ENCODE measurements at regions not wholly inside any gene's neighbourhood (a gene's known extent, or its start where the extent isn't known, plus 50 kb on each side); places are given as distances from the start of the nearest gene placed in this dataset.
"Not testable (repeated sequence)": the region's sequence is repeated elsewhere in the genome, so short reads cannot be mapped to it uniquely, and the experiment has no call there.

- H3K36me3 Mint-ChIP-seq (ENCODE audit: insufficient read depth, unreplicated experiment); intact Hi-C loops (cut with micrococcal nuclease; ENCODE audit: unreplicated experiment): not testable (repeated sequence)
These were observed 144.2 kb downstream of the BCL2L11 start for GRCh38 chr2:111264956-111265355.

GRCh38 chr2:111266556-111266955 is 145.8 kb downstream of the BCL2L11 start:
- H3K4me3 Mint-ChIP-seq (ENCODE audit: low read depth, unreplicated experiment); BruUV-seq (replicated peaks); H3K36me3 Mint-ChIP-seq (ENCODE audit: insufficient read depth, unreplicated experiment); H3K27me3 Mint-ChIP-seq (ENCODE audit: unreplicated experiment); CTCF ChIA-PET; intact Hi-C loops (cut with micrococcal nuclease; ENCODE audit: unreplicated experiment); H3K4me1 Mint-ChIP-seq (ENCODE audit: low read depth, unreplicated experiment); H3K27ac Mint-ChIP-seq (ENCODE audit: unreplicated experiment); H3K9me3 Mint-ChIP-seq (ENCODE audit: low read depth, unreplicated experiment); DNase-seq: not testable (repeated sequence)

More at GRCh38 chr2:111264956-111265355, 144.2 kb downstream of the BCL2L11 start:
- BruUV-seq (replicated peaks); H3K4me1 Mint-ChIP-seq (ENCODE audit: low read depth, unreplicated experiment); H3K9me3 Mint-ChIP-seq (ENCODE audit: low read depth, unreplicated experiment); DNase-seq; CTCF ChIA-PET; H3K27ac Mint-ChIP-seq (ENCODE audit: unreplicated experiment); H3K27me3 Mint-ChIP-seq (ENCODE audit: unreplicated experiment); H3K4me3 Mint-ChIP-seq (ENCODE audit: low read depth, unreplicated experiment): not testable (repeated sequence)

- intact Hi-C loops (cut with micrococcal nuclease; ENCODE audit: unreplicated experiment); H3K4me1 Mint-ChIP-seq (ENCODE audit: low read depth, unreplicated experiment); H3K4me3 Mint-ChIP-seq (ENCODE audit: low read depth, unreplicated experiment); BruUV-seq (replicated peaks); DNase-seq; CTCF ChIA-PET; H3K36me3 Mint-ChIP-seq (ENCODE audit: insufficient read depth, unreplicated experiment); H3K9me3 Mint-ChIP-seq (ENCODE audit: low read depth, unreplicated experiment); H3K27ac Mint-ChIP-seq (ENCODE audit: unreplicated experiment); H3K27me3 Mint-ChIP-seq (ENCODE audit: unreplicated experiment): not testable (repeated sequence)
These were observed 146.3 kb downstream of the BCL2L11 start for GRCh38 chr2:111267038-111267437.

GRCh38 chr2:111269761-111270323 is 149.1 kb downstream of the BCL2L11 start:
- H3K9me3 Mint-ChIP-seq (ENCODE audit: low read depth, unreplicated experiment); H3K27me3 Mint-ChIP-seq (ENCODE audit: unreplicated experiment); H3K27ac Mint-ChIP-seq (ENCODE audit: unreplicated experiment); BruUV-seq (replicated peaks); H3K4me3 Mint-ChIP-seq (ENCODE audit: low read depth, unreplicated experiment); CTCF ChIA-PET; H3K36me3 Mint-ChIP-seq (ENCODE audit: insufficient read depth, unreplicated experiment); intact Hi-C loops (cut with micrococcal nuclease; ENCODE audit: unreplicated experiment); H3K4me1 Mint-ChIP-seq (ENCODE audit: low read depth, unreplicated experiment); DNase-seq: not testable (repeated sequence)

GRCh38 chr2:111270569-111270968 is 149.9 kb downstream of the BCL2L11 start:
- H3K9me3 Mint-ChIP-seq (ENCODE audit: low read depth, unreplicated experiment); H3K27ac Mint-ChIP-seq (ENCODE audit: unreplicated experiment); DNase-seq; H3K36me3 Mint-ChIP-seq (ENCODE audit: insufficient read depth, unreplicated experiment); CTCF ChIA-PET; H3K27me3 Mint-ChIP-seq (ENCODE audit: unreplicated experiment); H3K4me1 Mint-ChIP-seq (ENCODE audit: low read depth, unreplicated experiment); H3K4me3 Mint-ChIP-seq (ENCODE audit: low read depth, unreplicated experiment); intact Hi-C loops (cut with micrococcal nuclease; ENCODE audit: unreplicated experiment); BruUV-seq (replicated peaks): not testable (repeated sequence)

GRCh38 chr2:111271647-111272304 is 151.1 kb downstream of the BCL2L11 start:
- BruUV-seq (replicated peaks); intact Hi-C loops (cut with micrococcal nuclease; ENCODE audit: unreplicated experiment); H3K36me3 Mint-ChIP-seq (ENCODE audit: insufficient read depth, unreplicated experiment); CTCF ChIA-PET; H3K4me3 Mint-ChIP-seq (ENCODE audit: low read depth, unreplicated experiment); DNase-seq; H3K27me3 Mint-ChIP-seq (ENCODE audit: unreplicated experiment); H3K27ac Mint-ChIP-seq (ENCODE audit: unreplicated experiment); H3K4me1 Mint-ChIP-seq (ENCODE audit: low read depth, unreplicated experiment); H3K9me3 Mint-ChIP-seq (ENCODE audit: low read depth, unreplicated experiment): not testable (repeated sequence)

- H3K4me1 Mint-ChIP-seq (ENCODE audit: low read depth, unreplicated experiment); CTCF ChIA-PET; H3K36me3 Mint-ChIP-seq (ENCODE audit: insufficient read depth, unreplicated experiment); H3K27me3 Mint-ChIP-seq (ENCODE audit: unreplicated experiment); H3K9me3 Mint-ChIP-seq (ENCODE audit: low read depth, unreplicated experiment); H3K4me3 Mint-ChIP-seq (ENCODE audit: low read depth, unreplicated experiment); DNase-seq; intact Hi-C loops (cut with micrococcal nuclease; ENCODE audit: unreplicated experiment); H3K27ac Mint-ChIP-seq (ENCODE audit: unreplicated experiment); BruUV-seq (replicated peaks): not testable (repeated sequence)
These were observed 152.3 kb downstream of the BCL2L11 start for GRCh38 chr2:111273007-111273406.

GRCh38 chr2:111275047-111275853 is 154.5 kb downstream of the BCL2L11 start:
- H3K4me3 Mint-ChIP-seq (ENCODE audit: low read depth, unreplicated experiment); CTCF ChIA-PET; intact Hi-C loops (cut with micrococcal nuclease; ENCODE audit: unreplicated experiment): not testable (repeated sequence)

GRCh38 chr2:111275854-111276171 is 155.1 kb downstream of the BCL2L11 start:
- H3K4me3 Mint-ChIP-seq (ENCODE audit: low read depth, unreplicated experiment); intact Hi-C loops (cut with micrococcal nuclease; ENCODE audit: unreplicated experiment); H3K36me3 Mint-ChIP-seq (ENCODE audit: insufficient read depth, unreplicated experiment); BruUV-seq (replicated peaks); H3K4me1 Mint-ChIP-seq (ENCODE audit: low read depth, unreplicated experiment); H3K27ac Mint-ChIP-seq (ENCODE audit: unreplicated experiment); H3K27me3 Mint-ChIP-seq (ENCODE audit: unreplicated experiment); DNase-seq; CTCF ChIA-PET; H3K9me3 Mint-ChIP-seq (ENCODE audit: low read depth, unreplicated experiment): not testable (repeated sequence)

More at GRCh38 chr2:111275047-111275853, 154.5 kb downstream of the BCL2L11 start:
- H3K9me3 Mint-ChIP-seq (ENCODE audit: low read depth, unreplicated experiment); H3K27ac Mint-ChIP-seq (ENCODE audit: unreplicated experiment); H3K27me3 Mint-ChIP-seq (ENCODE audit: unreplicated experiment); H3K4me1 Mint-ChIP-seq (ENCODE audit: low read depth, unreplicated experiment); H3K36me3 Mint-ChIP-seq (ENCODE audit: insufficient read depth, unreplicated experiment); DNase-seq; BruUV-seq (replicated peaks): not testable (repeated sequence)

- H3K36me3 Mint-ChIP-seq (ENCODE audit: insufficient read depth, unreplicated experiment); H3K27ac Mint-ChIP-seq (ENCODE audit: unreplicated experiment); BruUV-seq (replicated peaks); H3K27me3 Mint-ChIP-seq (ENCODE audit: unreplicated experiment); H3K4me1 Mint-ChIP-seq (ENCODE audit: low read depth, unreplicated experiment); intact Hi-C loops (cut with micrococcal nuclease; ENCODE audit: unreplicated experiment); H3K4me3 Mint-ChIP-seq (ENCODE audit: low read depth, unreplicated experiment); CTCF ChIA-PET; H3K9me3 Mint-ChIP-seq (ENCODE audit: low read depth, unreplicated experiment); DNase-seq: not testable (repeated sequence)
These were observed 157.4 kb downstream of the BCL2L11 start for GRCh38 chr2:111278133-111278532.
